PC-3 (cell line): ENCODE measurements at regions not wholly inside any gene's neighbourhood (a gene's known extent, or its start where the extent isn't known, plus 50 kb on each side); places are given as distances from the start of the nearest gene placed in this dataset.

Experiments used
- EZH2 ChIP-seq: fragments of 300-600 bp; sonication (generic); IDR thresholded peaks from one replicate; pipeline ENCODE4 v1.6.1; 2017; ENCODE audit warnings: antibody characterized with exemption, mild to moderate bottlenecking, low read length; ENCODE audit not compliant: unreplicated experiment
- EZH2phosphoT487 ChIP-seq: fragments of 300-600 bp; sonication (generic); IDR thresholded peaks from 2 replicates; pipeline ENCODE4 v1.6.1; 2018; ENCODE audit warnings: mild to moderate bottlenecking, antibody characterized with exemption, low read length, borderline replicate concordance
- TF ChIP-seq, protein P1 (sequence below): fragments of 300-600 bp; sonication (generic); conservative IDR thresholded peaks from 2 replicates; pipeline ENCODE4 v1.5.1; 2017; ENCODE audit warnings: antibody characterized with exemption, low read depth, mild to moderate bottlenecking, low read length

DNA sequence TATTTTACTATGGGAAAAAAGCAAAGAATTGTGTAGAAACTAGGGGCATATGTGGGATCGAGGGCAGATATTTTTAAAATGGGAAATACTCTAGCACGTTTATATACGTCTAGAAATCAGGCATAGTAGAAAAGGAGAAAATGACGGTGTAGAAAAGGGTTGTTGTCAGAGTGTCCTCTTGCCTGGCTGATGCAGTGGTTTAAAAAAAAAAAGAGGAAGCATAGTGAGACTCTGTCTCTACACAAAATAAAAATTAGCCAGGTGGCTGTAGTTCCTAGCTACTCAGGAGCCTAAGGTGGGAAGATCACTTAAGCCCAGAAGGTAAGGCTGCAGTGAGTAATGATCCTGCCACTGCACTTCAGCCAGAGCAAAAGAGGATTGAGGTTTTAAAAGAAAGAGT lies 64.7 kb upstream of the LRRC7 start:
- TF ChIP-seq, protein P1, sequence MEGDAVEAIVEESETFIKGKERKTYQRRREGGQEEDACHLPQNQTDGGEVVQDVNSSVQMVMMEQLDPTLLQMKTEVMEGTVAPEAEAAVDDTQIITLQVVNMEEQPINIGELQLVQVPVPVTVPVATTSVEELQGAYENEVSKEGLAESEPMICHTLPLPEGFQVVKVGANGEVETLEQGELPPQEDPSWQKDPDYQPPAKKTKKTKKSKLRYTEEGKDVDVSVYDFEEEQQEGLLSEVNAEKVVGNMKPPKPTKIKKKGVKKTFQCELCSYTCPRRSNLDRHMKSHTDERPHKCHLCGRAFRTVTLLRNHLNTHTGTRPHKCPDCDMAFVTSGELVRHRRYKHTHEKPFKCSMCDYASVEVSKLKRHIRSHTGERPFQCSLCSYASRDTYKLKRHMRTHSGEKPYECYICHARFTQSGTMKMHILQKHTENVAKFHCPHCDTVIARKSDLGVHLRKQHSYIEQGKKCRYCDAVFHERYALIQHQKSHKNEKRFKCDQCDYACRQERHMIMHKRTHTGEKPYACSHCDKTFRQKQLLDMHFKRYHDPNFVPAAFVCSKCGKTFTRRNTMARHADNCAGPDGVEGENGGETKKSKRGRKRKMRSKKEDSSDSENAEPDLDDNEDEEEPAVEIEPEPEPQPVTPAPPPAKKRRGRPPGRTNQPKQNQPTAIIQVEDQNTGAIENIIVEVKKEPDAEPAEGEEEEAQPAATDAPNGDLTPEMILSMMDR = no peak
- TF ChIP-seq EZH2 (no peak), EZH2phosphoT487 (no peak)
